H9 (cell line): ENCODE measurements at regions not wholly inside any gene's neighbourhood (a gene's known extent, or its start where the extent isn't known, plus 50 kb on each side); places are given as distances from the start of the nearest gene placed in this dataset.

Experiments used
- DNase-seq: peaks from one replicate; pipeline ENCODE4 v3.0.0-alpha.2; 2017
- H2AFZ ChIP-seq: one replicate; pipeline ENCODE4 v1.6.1; 2013; ENCODE audit warnings: mild to moderate bottlenecking, low read length, control low read depth, moderate library complexity
- H2AK5ac ChIP-seq: 2 replicates; pipeline ENCODE4 v1.6.1; 2013; ENCODE audit warnings: low read length, control low read depth, mixed read lengths; ENCODE audit not compliant: insufficient read length
- H2BK120ac ChIP-seq: one replicate; pipeline ENCODE4 v1.6.1; 2013; ENCODE audit warnings: low read depth, mild to moderate bottlenecking, low read length, control low read depth, inconsistent platforms; ENCODE audit not compliant: poor library complexity, severe bottlenecking
- H2BK12ac ChIP-seq: 2 replicates; pipeline ENCODE4 v1.6.1; 2013; ENCODE audit warnings: low read length, control low read depth, mixed read lengths, low read depth; ENCODE audit not compliant: insufficient read length
- H2BK15ac ChIP-seq: 2 replicates; pipeline ENCODE4 v1.6.1; 2013; ENCODE audit warnings: low read depth, low read length, control low read depth
- H2BK20ac ChIP-seq: one replicate; pipeline ENCODE4 v1.6.1; 2013; ENCODE audit warnings: low read depth, mild to moderate bottlenecking, low read length, control low read depth, inconsistent platforms; ENCODE audit not compliant: poor library complexity, severe bottlenecking
- H2BK5ac ChIP-seq: 2 replicates; pipeline ENCODE4 v1.6.1; 2013; ENCODE audit warnings: low read length, control low read depth, mixed read lengths; ENCODE audit not compliant: insufficient read length
- H3K14ac ChIP-seq: 2 replicates; pipeline ENCODE4 v1.6.1; 2013; ENCODE audit warnings: low read length, control low read depth; ENCODE audit not compliant: insufficient read depth
- H3K18ac ChIP-seq: 2 replicates; pipeline ENCODE4 v1.6.1; 2013; ENCODE audit warnings: low read depth, mild to moderate bottlenecking, mixed read lengths, low read length, control low read depth; ENCODE audit not compliant: insufficient read length
- H3K23ac ChIP-seq: 2 replicates; pipeline ENCODE4 v1.6.1; 2013; ENCODE audit warnings: low read length, control low read depth, mixed read lengths, low read depth; ENCODE audit not compliant: insufficient read length
- H3K23me2 ChIP-seq: 2 replicates; pipeline ENCODE4 v1.6.1; 2013; ENCODE audit warnings: low read depth, mild to moderate bottlenecking, mixed read lengths, low read length, control low read depth; ENCODE audit not compliant: insufficient read length, poor library complexity, severe bottlenecking
- H3K27ac ChIP-seq: 2 replicates; pipeline ENCODE4 v1.5.1; 2013; ENCODE audit warnings: low read length, control low read depth, mixed read lengths, low read depth; ENCODE audit not compliant: insufficient read length
- H3K27me3 ChIP-seq: 2 replicates; pipeline ENCODE4 v1.6.1; 2013; ENCODE audit warnings: low read length, control low read depth, inconsistent platforms; ENCODE audit not compliant: insufficient read depth
- H3K4ac ChIP-seq: 2 replicates; pipeline ENCODE4 v1.6.1; 2013; ENCODE audit warnings: low read depth, mild to moderate bottlenecking, control low read depth, inconsistent platforms, low read length, moderate library complexity
- H3K4me1 ChIP-seq: 2 replicates; pipeline ENCODE4 v1.6.1; 2013; ENCODE audit warnings: low read length, control low read depth, inconsistent platforms; ENCODE audit not compliant: insufficient read depth
- H3K4me2 ChIP-seq: 2 replicates; pipeline ENCODE4 v1.6.1; 2013; ENCODE audit warnings: low read length, control low read depth, mixed read lengths; ENCODE audit not compliant: insufficient read length, insufficient read depth
- H3K56ac ChIP-seq: 2 replicates; pipeline ENCODE4 v1.6.1; 2013; ENCODE audit warnings: low read depth, mild to moderate bottlenecking, mixed read lengths, low read length, control low read depth; ENCODE audit not compliant: insufficient read length
- H3K79me1 ChIP-seq: 2 replicates; pipeline ENCODE4 v1.6.1; 2013; ENCODE audit warnings: low read depth, mild to moderate bottlenecking, moderate library complexity, low read length, control low read depth, inconsistent platforms; ENCODE audit not compliant: insufficient read depth, poor library complexity, severe bottlenecking
- H3K79me2 ChIP-seq: 2 replicates; pipeline ENCODE4 v1.6.1; 2013; ENCODE audit warnings: low read length, control low read depth, inconsistent platforms; ENCODE audit not compliant: insufficient read depth
- H3K9ac ChIP-seq: 2 replicates; pipeline ENCODE4 v1.6.1; 2013; ENCODE audit warnings: low read length, control low read depth, mixed read lengths; ENCODE audit not compliant: insufficient read length; ENCODE audit errors: extremely low read depth
- H3K9me3 ChIP-seq: one replicate; pipeline ENCODE4 v1.6.1; 2013; ENCODE audit warnings: low read depth, low read length, inconsistent platforms; ENCODE audit not compliant: control insufficient read depth
- H3T11ph ChIP-seq: one replicate; pipeline ENCODE4 v1.6.1; 2013; ENCODE audit warnings: mild to moderate bottlenecking, low read length, control low read depth, inconsistent platforms
- H4K20me1 ChIP-seq: one replicate; pipeline ENCODE4 v1.6.1; 2013; ENCODE audit not compliant: control insufficient read depth, insufficient read length, insufficient read depth
- H4K5ac ChIP-seq: 2 replicates; pipeline ENCODE4 v1.6.1; 2013; ENCODE audit warnings: low read depth, mild to moderate bottlenecking, mixed read lengths, low read length, control low read depth; ENCODE audit not compliant: insufficient read length
- H4K8ac ChIP-seq: replicated peaks from 2 replicates; pipeline ENCODE4 v1.6.1; 2013; ENCODE audit warnings: low read length, control low read depth, mixed read lengths, low read depth; ENCODE audit not compliant: insufficient read length
- H4K91ac ChIP-seq: 2 replicates; pipeline ENCODE4 v1.6.1; 2013; ENCODE audit warnings: low read depth, mild to moderate bottlenecking, moderate library complexity, mixed read lengths, low read length, control low read depth; ENCODE audit not compliant: insufficient read length
- H3K27ac Mint-ChIP-seq, 3 experiments: 2 replicates in 2 of 3; 3 replicates in 1 of 3; pipeline ENCODE4 v1.8.0; 2020 to 2021; ENCODE audit warnings: mixed read lengths in 3 of 3, mild to moderate bottlenecking in 1 of 3, moderate library complexity in 1 of 3
- H3K27me3 Mint-ChIP-seq: 2 replicates; pipeline ENCODE4 v1.8.0; 2021; ENCODE audit warnings: low read depth, mild to moderate bottlenecking, moderate library complexity, mixed read lengths
- H3K36me3 Mint-ChIP-seq, 3 experiments: 2 replicates in 2 of 3; 3 replicates in 1 of 3; pipeline ENCODE4 v1.8.0; 2020 to 2021; ENCODE audit warnings: low read depth in 3 of 3, mixed read lengths in 3 of 3; ENCODE audit not compliant: insufficient read depth in 1 of 3
- H3K4me1 Mint-ChIP-seq, 2 experiments: 2 replicates each; pipeline ENCODE4 v1.8.0; 2020; ENCODE audit warnings: mixed read lengths in 2 of 2
- H3K4me3 Mint-ChIP-seq, 2 experiments: 2 replicates in 1 of 2; 3 replicates in 1 of 2; pipeline ENCODE4 v1.8.0; 2020 to 2021; ENCODE audit warnings: mild to moderate bottlenecking in 2 of 2, mixed read lengths in 2 of 2, moderate library complexity in 1 of 2
- H3K9me3 Mint-ChIP-seq, 2 experiments: 2 replicates in 1 of 2; 3 replicates in 1 of 2; pipeline ENCODE4 v1.8.0; 2020; ENCODE audit warnings: mild to moderate bottlenecking in 2 of 2, mixed read lengths in 2 of 2, moderate library complexity in 1 of 2
- WGBS: extraction: QIAGEN DNeasy Blood & Tissue Kit; methylation state at CpG from one replicate; pipeline ENCODE4 v1.1.7; 2013; ENCODE audit warnings: missing lambda C conversion rate, low lambda C conversion rate, mixed read lengths; ENCODE audit not compliant: insufficient read length; ENCODE audit errors: extremely low coverage; 5-methylcytosine and 5-hydroxymethylcytosine counted together
- TF ChIP-seq, protein P1 (sequence below): fragments of 200-600 bp; sonication (generic); conservative IDR thresholded peaks from 3 replicates; pipeline ENCODE4 v1.8.0; 2021; ENCODE audit warnings: antibody characterized with exemption, mild to moderate bottlenecking

GRCh38 chr16:5533321-5533888, 435.8 kb upstream of the EEF2KMT start:
- Histone ChIP-seq H3K14ac (no peak overlapping the region), H4K8ac (no peak overlapping the region), H4K91ac (no peak overlapping the region), H3K56ac (no peak overlapping the region), H2BK12ac (no peak overlapping the region), H2BK120ac (no peak overlapping the region), H2AK5ac (no peak overlapping the region), H3K27me3 (no peaks in the 10 kb centered on the region), H3T11ph (no peak overlapping the region), H3K18ac (no peak overlapping the region), H3K4ac (no peak overlapping the region), H4K5ac (no peak overlapping the region), H3K9ac (no peak overlapping the region), H3K79me1 (no peaks in the 10 kb centered on the region), H3K4me2 (no peak overlapping the region), H3K23me2 (peaks cover 3% of the 10 kb centered on the region), H2BK5ac (no peak overlapping the region), H3K27ac (no peak overlapping the region), H3K23ac (no peak overlapping the region), H2BK15ac (no peak overlapping the region), H2AFZ (no peak overlapping the region), H3K4me1 (no peaks in the 10 kb centered on the region), H2BK20ac (no peak overlapping the region), H3K9me3 (no peaks in the 10 kb centered on the region), H4K20me1 (no peaks in the 10 kb centered on the region), H3K79me2 (no peaks in the 10 kb centered on the region)
- no peak for DNase-seq
- no CpG with 5 or more reads among the region's 3 CpGs for WGBS
- H3K9me3 Mint-ChIP-seq, result peaks cover 2 to 6% of the 10 kb centered on the region in 2 experiments; a peak in 1 of 5 replicates
- peaks cover 0 to 1% (median 0%) of the 10 kb centered on the region in 3 experiments; a peak in 1 of 7 replicates for H3K36me3 Mint-ChIP-seq
- TF ChIP-seq, protein P1, sequence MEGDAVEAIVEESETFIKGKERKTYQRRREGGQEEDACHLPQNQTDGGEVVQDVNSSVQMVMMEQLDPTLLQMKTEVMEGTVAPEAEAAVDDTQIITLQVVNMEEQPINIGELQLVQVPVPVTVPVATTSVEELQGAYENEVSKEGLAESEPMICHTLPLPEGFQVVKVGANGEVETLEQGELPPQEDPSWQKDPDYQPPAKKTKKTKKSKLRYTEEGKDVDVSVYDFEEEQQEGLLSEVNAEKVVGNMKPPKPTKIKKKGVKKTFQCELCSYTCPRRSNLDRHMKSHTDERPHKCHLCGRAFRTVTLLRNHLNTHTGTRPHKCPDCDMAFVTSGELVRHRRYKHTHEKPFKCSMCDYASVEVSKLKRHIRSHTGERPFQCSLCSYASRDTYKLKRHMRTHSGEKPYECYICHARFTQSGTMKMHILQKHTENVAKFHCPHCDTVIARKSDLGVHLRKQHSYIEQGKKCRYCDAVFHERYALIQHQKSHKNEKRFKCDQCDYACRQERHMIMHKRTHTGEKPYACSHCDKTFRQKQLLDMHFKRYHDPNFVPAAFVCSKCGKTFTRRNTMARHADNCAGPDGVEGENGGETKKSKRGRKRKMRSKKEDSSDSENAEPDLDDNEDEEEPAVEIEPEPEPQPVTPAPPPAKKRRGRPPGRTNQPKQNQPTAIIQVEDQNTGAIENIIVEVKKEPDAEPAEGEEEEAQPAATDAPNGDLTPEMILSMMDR, result no peak
- H3K27ac Mint-ChIP-seq, result no peak overlapping the region
- H3K4me3 Mint-ChIP-seq, result no peak overlapping the region
- no peaks in the 10 kb centered on the region for H3K4me1 Mint-ChIP-seq
- H3K27me3 Mint-ChIP-seq, result peaks cover 7% of the 10 kb centered on the region; the same call in 1 of the 2 replicates
